GM18526 (cell line): ENCODE measurements at regions not wholly inside any gene's neighbourhood (a gene's known extent, or its start where the extent isn't known, plus 50 kb on each side); places are given as distances from the start of the nearest gene placed in this dataset.

Experiments
- POLR2A ChIP-seq: IDR thresholded peaks from 3 replicates; pipeline ENCODE4 v1.6.1; 2011; ENCODE audit not compliant: insufficient read length; ENCODE audit errors: extremely low read depth

GRCh38 chr16:85524630-85525419, 88.3 kb upstream of the GSE1 start:
- TF ChIP-seq POLR2A, result no peak

GRCh38 chr16:85525420-85526184, 87.5 kb upstream of the GSE1 start:
- TF ChIP-seq POLR2A, result no peak

- no peak for TF ChIP-seq POLR2A
These were observed 86.7 kb upstream of the GSE1 start for GRCh38 chr16:85526185-85526974.

- TF ChIP-seq POLR2A, result no peak
These were observed 85.9 kb upstream of the GSE1 start for GRCh38 chr16:85527042-85527766.

DNA sequence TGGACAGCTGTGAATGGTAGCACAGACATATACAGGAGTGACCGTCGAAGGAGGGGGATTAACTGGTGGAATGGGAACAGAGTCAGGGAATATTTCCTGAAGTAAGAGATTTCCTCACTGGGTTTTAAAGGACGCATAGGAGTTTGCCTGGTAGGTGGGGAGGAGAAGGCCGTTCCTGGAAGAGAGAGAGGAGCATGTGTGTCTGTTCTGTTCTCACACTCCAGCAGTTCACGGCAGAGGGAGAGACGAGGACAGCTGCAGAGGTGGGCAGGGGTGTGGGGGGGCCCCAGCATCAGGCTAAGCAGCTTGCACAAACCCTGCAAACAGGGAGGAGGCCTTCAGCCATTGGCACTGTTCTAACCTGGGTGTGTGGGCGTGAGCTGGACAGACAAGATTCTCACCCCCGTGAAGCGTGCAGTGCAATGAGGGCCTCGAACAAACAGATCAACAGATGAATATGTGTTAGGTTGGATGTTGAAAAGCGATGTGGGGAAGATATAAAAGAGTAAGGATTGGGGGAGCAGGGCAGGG, 85.3 kb upstream of the GSE1 start:
- TF ChIP-seq POLR2A, result no peak

- TF ChIP-seq POLR2A, result no peak
These were observed 84.4 kb upstream of the GSE1 start for GRCh38 chr16:85528528-85529387.

- TF ChIP-seq POLR2A, result no peak
These were observed 83.4 kb upstream of the GSE1 start for GRCh38 chr16:85529489-85530369.

DNA sequence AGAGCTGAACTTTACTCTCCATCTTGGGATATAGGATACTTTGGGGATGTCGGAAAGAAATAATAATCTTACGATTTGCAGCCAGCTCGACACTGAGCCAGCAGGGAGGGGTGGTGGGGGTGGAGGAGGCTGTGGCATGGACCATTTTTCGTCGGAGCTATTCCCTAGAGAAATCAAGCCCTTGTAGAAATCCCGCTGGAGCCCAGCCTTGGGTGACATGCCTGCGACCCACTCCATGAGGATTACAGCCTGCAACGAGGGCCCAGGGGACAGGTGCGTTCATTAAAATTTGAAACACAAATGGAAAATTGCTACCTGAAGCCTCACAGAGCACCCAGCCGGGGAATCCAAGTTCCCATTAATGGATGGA, 82.8 kb upstream of the GSE1 start:
- no peak for TF ChIP-seq POLR2A

GRCh38 chr16:85531516-85531915, 81.6 kb upstream of the GSE1 start:
- no peak for TF ChIP-seq POLR2A

- no peak for TF ChIP-seq POLR2A
These were observed 81.0 kb upstream of the GSE1 start for GRCh38 chr16:85532147-85532546.

GRCh38 chr16:85534536-85535351, 78.4 kb upstream of the GSE1 start:
- TF ChIP-seq POLR2A, result no peak
